Stimulated activated effector memory CD8-positive, alpha-beta T cell treated with anti-CD3 and anti-CD28 coated beads, Interleukin-12 subunit alpha, Interleukin-12 subunit beta, amount 100 ng/mL, for 72 hours (primary cell): ENCODE measurements at regions not wholly inside any gene's neighbourhood (a gene's known extent, or its start where the extent isn't known, plus 50 kb on each side); places are given as distances from the start of the nearest gene placed in this dataset.

Experiments
- ATAC-seq: fragments of 150-1000 bp; cut with Tn5 transposase; 2 replicates; pipeline ENCODE4 v1.10.0; 2021
- DNase-seq, 2 donors: peaks; one replicate each; pipeline ENCODE4 v3.0.0; 2021 to 2022; ENCODE audit warnings: low spot score in 2 of 2
- H3K27ac Mint-ChIP-seq: one replicate; pipeline ENCODE4 v1.8.0; 2022; ENCODE audit warnings: mild to moderate bottlenecking, mixed read lengths
- H3K36me3 Mint-ChIP-seq: one replicate; pipeline ENCODE4 v1.8.0; 2022; ENCODE audit warnings: mild to moderate bottlenecking, mixed read lengths
- H3K4me1 Mint-ChIP-seq: one replicate; pipeline ENCODE4 v1.8.0; 2022; ENCODE audit warnings: mixed read lengths
- H3K4me3 Mint-ChIP-seq: one replicate; pipeline ENCODE4 v1.8.0; 2022; ENCODE audit warnings: mild to moderate bottlenecking, mixed read lengths
- H3K9me3 Mint-ChIP-seq: one replicate; pipeline ENCODE4 v1.8.0; 2022; ENCODE audit warnings: mixed read lengths

DNA sequence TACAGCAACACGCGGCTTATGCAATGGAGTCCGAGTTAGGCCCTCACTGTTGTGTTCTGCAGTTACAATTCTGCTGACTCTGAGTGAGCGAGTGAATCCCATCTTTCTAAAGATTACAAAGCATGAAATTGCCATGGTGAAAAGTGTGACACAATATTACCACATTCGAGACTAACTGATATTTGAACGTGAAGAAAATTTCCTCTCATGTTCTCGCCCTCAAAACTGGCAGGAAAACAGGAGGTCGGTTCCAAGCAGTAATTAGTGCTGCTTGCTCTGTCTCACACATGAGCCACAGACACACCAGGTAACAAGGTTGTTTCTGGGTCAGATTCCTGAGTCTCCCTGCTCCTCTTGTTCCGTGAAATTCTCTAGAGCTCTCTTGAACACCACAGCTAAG is 93.7 kb upstream of the RIOK3 start:
- Mint-ChIP-seq H3K4me3 (no peak overlapping the region), H3K36me3 (no peaks in the 10 kb centered on the region), H3K4me1 (peaks cover 22% of the 10 kb centered on the region), H3K27ac (peak overlapping the region; percentile 37), H3K9me3 (no peaks in the 10 kb centered on the region)
- no peak for ATAC-seq
- DNase-seq, result no peak

DNA sequence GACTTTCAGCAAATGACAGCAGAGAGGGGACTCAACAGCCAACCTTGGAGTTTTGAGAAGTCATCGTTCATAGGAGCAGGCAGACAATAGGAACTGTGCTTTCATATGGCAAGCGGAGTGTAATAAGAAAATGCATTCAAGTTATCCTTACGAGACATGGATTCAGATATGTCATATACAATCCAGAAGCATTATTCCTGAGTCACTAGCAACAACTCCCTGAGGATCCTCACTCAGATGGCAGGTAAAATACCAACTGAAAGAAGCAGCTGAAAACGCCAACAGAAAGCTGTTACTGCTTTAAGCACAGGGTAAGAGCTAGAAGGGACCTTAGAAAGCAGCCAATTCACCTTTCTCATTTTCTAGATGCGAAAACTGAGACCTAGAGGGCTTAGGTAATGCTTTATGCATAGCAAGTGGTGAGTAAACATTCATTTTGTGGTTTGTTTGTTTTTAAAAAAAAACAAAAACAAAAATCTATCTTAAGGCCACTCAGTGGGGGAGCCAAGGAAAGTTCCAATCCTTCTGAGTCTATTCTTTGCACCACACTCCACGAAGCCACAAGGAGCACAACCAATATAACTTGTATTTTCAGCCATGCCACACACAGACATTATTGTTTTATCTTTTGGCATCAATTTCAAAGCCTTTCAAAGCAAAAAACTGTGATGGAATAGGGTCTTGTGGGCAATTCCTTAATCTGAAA is 89.1 kb upstream of the RIOK3 start:
- H3K9me3 Mint-ChIP-seq, result no peaks in the 10 kb centered on the region

DNA sequence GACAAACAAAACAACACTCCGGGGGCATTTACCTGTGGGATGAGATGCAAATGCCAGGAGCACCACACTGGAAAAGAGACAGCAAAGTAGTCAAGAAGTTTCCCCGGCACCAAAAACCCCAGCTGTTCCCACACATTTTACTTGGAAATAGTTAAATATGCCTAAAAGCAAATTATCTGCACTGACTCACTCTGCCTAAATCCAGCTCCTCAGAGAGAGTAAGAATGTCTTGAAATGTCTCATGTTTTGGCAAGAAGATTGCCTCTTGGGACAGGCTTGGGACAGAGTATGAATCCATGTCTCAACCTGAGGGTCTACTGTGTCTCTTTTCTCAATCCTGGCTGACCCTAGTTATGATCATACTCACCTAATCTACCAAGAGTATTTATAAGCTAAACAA is 87.5 kb upstream of the RIOK3 start:
- ATAC-seq (no peak), DNase-seq (no peak)
- H3K36me3 Mint-ChIP-seq, result no peaks in the 10 kb centered on the region
- H3K4me3 Mint-ChIP-seq, result no peak overlapping the region
- no peaks in the 10 kb centered on the region for H3K9me3 Mint-ChIP-seq
- H3K4me1 Mint-ChIP-seq, result no peaks in the 10 kb centered on the region
- no peak overlapping the region for H3K27ac Mint-ChIP-seq

More for the DNA sequence above, 89.1 kb upstream of the RIOK3 start:
- Mint-ChIP-seq H3K4me3 (no peak overlapping the region), H3K36me3 (no peaks in the 10 kb centered on the region), H3K27ac (no peak overlapping the region), H3K4me1 (peaks cover under 1% of the 10 kb centered on the region)
- DNase-seq, result no peak
- ATAC-seq, result no peak

DNA sequence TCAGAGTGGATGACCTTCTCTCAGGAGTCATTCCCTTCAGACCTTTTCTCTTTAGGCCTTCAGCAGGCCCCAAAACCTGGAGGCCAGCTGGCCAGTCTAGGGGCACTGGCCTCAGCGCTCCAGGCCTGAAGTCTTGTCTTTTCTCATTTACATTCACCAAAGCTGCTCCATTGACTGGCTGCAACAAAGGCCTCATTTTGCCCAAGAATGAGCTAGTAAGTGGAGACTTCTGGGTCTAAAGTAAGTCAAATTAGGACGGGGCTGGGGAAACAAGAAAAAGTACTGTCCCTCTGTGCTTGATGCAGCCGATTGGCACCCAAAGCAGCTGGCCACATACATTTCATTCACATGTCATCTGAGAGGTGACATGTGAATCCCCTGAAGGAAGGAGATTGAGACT is 83.8 kb upstream of the RIOK3 start:
- Mint-ChIP-seq H3K4me1 (no peaks in the 10 kb centered on the region), H3K9me3 (no peaks in the 10 kb centered on the region), H3K4me3 (no peak overlapping the region), H3K36me3 (peaks cover 6% of the 10 kb centered on the region), H3K27ac (no peak overlapping the region)
- ATAC-seq (no peak), DNase-seq (no peak)

DNA sequence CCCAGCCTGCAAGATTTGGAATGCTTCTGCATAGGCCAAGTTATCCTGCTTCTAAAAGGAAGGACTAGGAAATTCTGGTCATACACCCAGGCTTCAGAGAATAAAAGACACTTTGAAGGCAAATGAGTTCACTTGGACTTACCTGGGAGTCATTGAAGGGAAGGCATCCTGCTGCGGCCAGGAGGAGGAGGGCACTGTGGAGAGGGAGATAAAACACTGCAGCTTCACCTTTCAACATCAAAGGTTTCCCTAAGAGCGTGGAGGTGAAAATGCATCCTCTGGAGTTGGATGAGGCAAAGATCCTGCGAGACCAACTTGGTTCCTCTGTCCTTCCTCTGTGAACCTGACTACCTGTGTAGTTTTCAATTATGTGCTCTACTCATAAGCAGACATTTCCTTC is 79.5 kb upstream of the RIOK3 start:
- no peak for ATAC-seq
- Mint-ChIP-seq H3K4me1 (no peaks in the 10 kb centered on the region), H3K4me3 (no peak overlapping the region), H3K36me3 (peaks cover 12% of the 10 kb centered on the region), H3K27ac (no peak overlapping the region), H3K9me3 (no peaks in the 10 kb centered on the region)
- no peak for DNase-seq

- ATAC-seq (peak; percentile 89), DNase-seq (no peak)
- peaks cover 10% of the 10 kb centered on the region for H3K36me3 Mint-ChIP-seq
- no peaks in the 10 kb centered on the region for H3K4me1 Mint-ChIP-seq
- H3K4me3 Mint-ChIP-seq, result no peak overlapping the region
- no peak overlapping the region for H3K27ac Mint-ChIP-seq
- no peaks in the 10 kb centered on the region for H3K9me3 Mint-ChIP-seq
Observed at GRCh38 chr18:23377669-23378301, 75.3 kb upstream of the RIOK3 start.

- DNase-seq (no peak), ATAC-seq (no peak)
- H3K27ac Mint-ChIP-seq, result no peak overlapping the region
- no peaks in the 10 kb centered on the region for H3K9me3 Mint-ChIP-seq
- H3K4me1 Mint-ChIP-seq, result no peaks in the 10 kb centered on the region
- no peak overlapping the region for H3K4me3 Mint-ChIP-seq
- H3K36me3 Mint-ChIP-seq, result peaks cover 6% of the 10 kb centered on the region
Observed at GRCh38 chr18:23378302-23378686, 74.8 kb upstream of the RIOK3 start.

DNA sequence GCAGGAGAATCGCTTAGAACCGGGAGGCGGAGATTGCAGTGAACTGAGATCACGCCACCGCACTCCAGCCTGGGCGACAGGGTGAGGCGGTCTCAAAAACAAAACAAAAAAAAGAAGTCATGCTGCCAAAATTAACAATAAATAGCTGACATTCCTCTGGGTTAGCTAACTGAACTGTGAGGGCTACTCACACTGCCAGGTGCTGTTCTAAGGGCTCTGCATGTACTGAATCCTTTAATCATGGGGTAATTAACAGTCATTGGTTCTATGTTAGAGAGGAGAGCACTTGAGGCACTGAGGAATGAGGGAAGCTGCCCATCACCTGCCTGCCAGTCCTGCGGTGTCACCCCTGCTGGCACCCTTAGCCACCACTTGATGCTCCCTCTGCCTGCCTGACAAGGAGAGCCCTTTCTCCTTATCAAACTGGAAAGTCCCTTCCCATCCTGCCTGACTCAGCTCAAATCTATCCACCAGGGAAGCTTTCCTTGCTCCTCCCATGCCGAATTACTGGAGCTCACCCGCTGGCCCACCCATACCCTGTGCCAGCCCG is 73.0 kb upstream of the RIOK3 start:
- ATAC-seq (no peak), DNase-seq (no peak)
- H3K4me3 Mint-ChIP-seq, result no peak overlapping the region
- H3K9me3 Mint-ChIP-seq, result no peaks in the 10 kb centered on the region
- H3K27ac Mint-ChIP-seq, result no peak overlapping the region
- H3K4me1 Mint-ChIP-seq, result peaks cover 1% of the 10 kb centered on the region
- peaks cover 6% of the 10 kb centered on the region for H3K36me3 Mint-ChIP-seq

DNA sequence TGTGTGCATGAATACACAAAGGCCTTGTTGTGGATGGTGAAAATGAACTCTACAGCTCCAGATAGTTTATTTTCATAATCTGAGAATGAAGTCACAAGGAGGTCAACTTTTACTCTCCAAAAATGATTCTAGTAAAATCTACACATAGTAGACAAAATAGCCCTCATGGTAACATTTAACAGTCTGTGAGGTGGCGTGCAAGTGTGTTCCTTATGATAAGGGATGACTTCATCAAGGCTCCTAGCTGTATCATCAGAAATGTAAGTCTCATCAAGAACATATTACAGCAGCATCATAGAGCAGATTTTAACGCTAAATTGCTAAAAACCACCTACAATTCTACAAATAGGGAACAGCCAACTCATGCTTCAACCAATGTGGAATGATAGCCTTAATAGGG is 72.3 kb upstream of the RIOK3 start:
- peaks cover 6% of the 10 kb centered on the region for H3K4me1 Mint-ChIP-seq
- DNase-seq (no peak), ATAC-seq (no peak)
- H3K27ac Mint-ChIP-seq, result no peak overlapping the region
- no peak overlapping the region for H3K4me3 Mint-ChIP-seq
- no peaks in the 10 kb centered on the region for H3K9me3 Mint-ChIP-seq
- peaks cover 6% of the 10 kb centered on the region for H3K36me3 Mint-ChIP-seq

GRCh38 chr18:23383494-23383893 is 69.6 kb upstream of the RIOK3 start:
- no peak overlapping the region for H3K4me3 Mint-ChIP-seq
- no peaks in the 10 kb centered on the region for H3K36me3 Mint-ChIP-seq
- peak overlapping the region; percentile 15 for H3K27ac Mint-ChIP-seq
- H3K9me3 Mint-ChIP-seq, result no peaks in the 10 kb centered on the region
- DNase-seq (no peak), ATAC-seq (no peak)
- peaks cover 6% of the 10 kb centered on the region for H3K4me1 Mint-ChIP-seq

DNA sequence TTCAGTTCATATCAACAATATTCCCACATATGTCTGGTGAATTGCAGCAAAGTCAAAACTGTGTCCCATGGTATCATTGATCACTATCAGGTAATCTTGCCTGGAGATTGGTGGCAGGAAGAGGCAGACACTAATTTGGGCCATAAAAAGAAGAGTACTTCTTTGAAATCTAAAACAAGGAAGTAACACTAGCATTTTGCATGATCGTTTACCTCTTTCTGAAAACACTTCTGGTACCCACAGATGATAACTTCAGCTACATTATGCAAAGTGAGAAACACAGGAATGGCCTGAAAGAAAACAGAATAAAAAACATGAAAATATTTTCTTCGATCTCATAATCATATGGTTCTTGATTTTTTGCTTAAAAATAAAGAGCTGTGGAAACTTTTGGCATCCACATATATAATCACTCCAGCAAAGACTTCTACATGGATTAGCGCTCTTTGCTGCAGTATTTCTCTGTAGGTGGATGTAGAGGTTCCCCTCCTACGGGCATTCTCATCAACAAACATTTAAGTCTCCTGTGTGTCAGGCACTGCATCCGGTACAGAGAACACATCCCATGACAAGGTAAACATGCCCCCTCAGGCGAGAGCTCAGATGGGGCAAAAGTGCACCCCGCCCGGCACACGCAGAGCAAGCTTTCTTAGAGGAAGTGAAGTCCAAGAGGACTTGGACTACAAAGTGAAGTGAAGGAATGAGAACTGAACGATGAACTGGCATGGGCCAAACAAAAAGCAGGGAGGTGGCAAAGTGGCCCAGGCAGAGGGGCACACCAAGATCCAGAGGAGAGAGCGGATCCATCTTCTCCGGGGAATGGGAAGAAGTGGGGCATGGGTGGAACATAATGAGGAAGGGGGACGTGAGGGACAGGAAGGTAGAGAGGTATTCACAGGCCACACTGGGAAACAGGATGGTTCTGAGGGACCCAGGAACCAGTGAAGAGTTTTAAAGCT is 68.0 kb upstream of the RIOK3 start:
- Mint-ChIP-seq H3K36me3 (no peaks in the 10 kb centered on the region), H3K4me1 (peaks cover 6% of the 10 kb centered on the region), H3K27ac (peak overlapping the region; percentile 77), H3K9me3 (no peaks in the 10 kb centered on the region), H3K4me3 (no peak overlapping the region)
- ATAC-seq (no peak), DNase-seq (no peak)

GRCh38 chr18:23386317-23386716 is 66.8 kb upstream of the RIOK3 start:
- DNase-seq (no peak), ATAC-seq (no peak)
- H3K9me3 Mint-ChIP-seq, result no peaks in the 10 kb centered on the region
- no peak overlapping the region for H3K27ac Mint-ChIP-seq
- no peak overlapping the region for H3K4me3 Mint-ChIP-seq
- H3K36me3 Mint-ChIP-seq, result no peaks in the 10 kb centered on the region
- peaks cover 6% of the 10 kb centered on the region for H3K4me1 Mint-ChIP-seq

DNA sequence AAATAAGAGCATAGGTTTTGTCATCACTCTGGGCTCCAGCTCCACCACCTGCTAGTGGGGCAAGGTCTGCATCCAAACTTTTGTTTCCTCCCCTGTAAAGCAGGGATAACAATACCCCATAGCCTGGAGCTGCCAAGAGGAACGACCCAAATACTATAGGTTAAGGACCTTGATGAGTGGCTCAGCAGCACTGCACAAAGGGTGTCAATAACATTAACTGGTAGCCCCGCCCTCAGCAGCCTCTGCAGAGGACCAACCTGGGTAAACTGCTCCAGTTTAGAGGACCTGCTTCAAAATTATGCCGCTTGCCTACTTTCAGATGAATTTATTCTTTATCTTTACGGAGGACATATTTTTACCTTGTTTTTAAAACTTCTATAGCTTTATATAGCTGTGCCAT is 65.8 kb upstream of the RIOK3 start:
- H3K4me1 Mint-ChIP-seq, result peaks cover 6% of the 10 kb centered on the region
- no peak overlapping the region for H3K27ac Mint-ChIP-seq
- ATAC-seq (no peak), DNase-seq (no peak)
- no peak overlapping the region for H3K4me3 Mint-ChIP-seq
- no peaks in the 10 kb centered on the region for H3K36me3 Mint-ChIP-seq
- no peaks in the 10 kb centered on the region for H3K9me3 Mint-ChIP-seq

GRCh38 chr18:23388357-23388756 is 64.7 kb upstream of the RIOK3 start:
- no peak for ATAC-seq
- no peak overlapping the region for H3K27ac Mint-ChIP-seq
- H3K4me3 Mint-ChIP-seq, result no peak overlapping the region
- H3K4me1 Mint-ChIP-seq, result peaks cover 6% of the 10 kb centered on the region
- H3K9me3 Mint-ChIP-seq, result no peaks in the 10 kb centered on the region
- no peaks in the 10 kb centered on the region for H3K36me3 Mint-ChIP-seq
- DNase-seq, result no peak

- Mint-ChIP-seq H3K9me3 (no peaks in the 10 kb centered on the region), H3K4me3 (no peak overlapping the region), H3K27ac (no peak overlapping the region), H3K36me3 (no peaks in the 10 kb centered on the region), H3K4me1 (no peaks in the 10 kb centered on the region)
- ATAC-seq, result no peak
- DNase-seq, result no peak
Observed at GRCh38 chr18:23391156-23391555, 61.9 kb upstream of the RIOK3 start.
